SK-N-SH (cell line): ENCODE measurements at regions not wholly inside any gene's neighbourhood (a gene's known extent, or its start where the extent isn't known, plus 50 kb on each side); places are given as distances from the start of the nearest gene placed in this dataset.

Experiments used
- CTCF ChIA-PET: fragments of 300-600, 350-600 bp; formaldehyde crosslinking; extraction: SDS; loops from one replicate; lab custom pipeline; 2021; lab: Yijun Ruan, JAX
- POLR2A ChIA-PET: fragments of 350-600 bp; sonication (Branson Sonifier 250); formaldehyde crosslinking; extraction: SDS; loops from one replicate; lab custom pipeline; 2020; ENCODE audit warnings: antibody characterized with exemption, inconsistent platforms; lab: Yijun Ruan, JAX
- DNase-seq: peaks from one replicate; pipeline ENCODE4 v3.0.0; 2012
- H2AFZ ChIP-seq: fragments of 200-600 bp; sonication (generic); 2 replicates; pipeline ENCODE4 v1.8.1; 2016; ENCODE audit warnings: antibody characterized with exemption, mild to moderate bottlenecking, low read depth
- H3F3A ChIP-seq: fragments of 200-600 bp; sonication (generic); replicated peaks from 2 replicates; pipeline ENCODE3; 2016; ENCODE audit warnings: antibody characterized with exemption, mild to moderate bottlenecking; ENCODE audit not compliant: insufficient read depth
- H3K27ac ChIP-seq, 2 experiments: fragments of 200-500 bp in 1 of 2; fragments of 200-600 bp in 1 of 2; sonication (Bioruptor generic) in 1 of 2; sonication (generic), shearing (Covaris generic) in 1 of 2; 2 replicates each; pipeline versions ENCODE4 v1.5.1 to v1.6.1; 2014 to 2016; ENCODE audit warnings: low read depth in 2 of 2, inconsistent platforms in 1 of 2, low read length in 1 of 2, mild to moderate bottlenecking in 1 of 2, mixed read lengths in 1 of 2
- H3K27me3 ChIP-seq: fragments of 200-600 bp; sonication (generic), shearing (Covaris generic); 2 replicates; pipeline ENCODE4 v1.6.1; 2016; ENCODE audit warnings: mixed run types; ENCODE audit not compliant: insufficient read depth
- H3K36me3 ChIP-seq, 2 experiments: fragments of 200-500 bp in 1 of 2; fragments of 200-600 bp in 1 of 2; sonication (Bioruptor generic) in 1 of 2; sonication (generic) in 1 of 2; replicated peaks in 1 of 2; 2 replicates each; pipeline versions ENCODE3 to v1.5.1; 2014 to 2016; ENCODE audit warnings: low read length in 1 of 2, mild to moderate bottlenecking in 1 of 2; ENCODE audit not compliant: insufficient read depth in 2 of 2, control insufficient read depth in 1 of 2
- H3K4me1 ChIP-seq, 2 experiments: fragments of 200-500 bp in 1 of 2; fragments of 200-600 bp in 1 of 2; sonication (Bioruptor generic) in 1 of 2; sonication (generic), shearing (Covaris generic) in 1 of 2; 2 replicates each; pipeline versions ENCODE4 v1.5.1 to v1.6.1; 2014 to 2016; ENCODE audit warnings: low read depth in 1 of 2, low read length in 1 of 2, mixed run types in 1 of 2; ENCODE audit not compliant: insufficient read depth in 2 of 2, control insufficient read depth in 1 of 2
- H3K4me2 ChIP-seq: fragments of 200-600 bp; sonication (generic), shearing (Covaris generic); 2 replicates; pipeline ENCODE4 v1.6.1; 2017; ENCODE audit warnings: mixed run types
- H3K4me3 ChIP-seq, 2 experiments: fragments of 200-500 bp in 1 of 2; fragments of 200-600 bp in 1 of 2; sonication (Bioruptor generic) in 1 of 2; sonication (generic), shearing (Covaris generic) in 1 of 2; 2 replicates each; pipeline versions ENCODE4 v1.5.1 to v1.8.1; 2014 to 2016; ENCODE audit warnings: low read depth in 2 of 2, inconsistent platforms in 1 of 2, low read length in 1 of 2, mild to moderate bottlenecking in 1 of 2, mixed read lengths in 1 of 2, moderate library complexity in 1 of 2
- H3K79me2 ChIP-seq: fragments of 200-600 bp; sonication (generic); 2 replicates; pipeline ENCODE4 v1.8.1; 2017; ENCODE audit warnings: mild to moderate bottlenecking; ENCODE audit not compliant: insufficient read depth
- H3K9ac ChIP-seq: fragments of 200-600 bp; sonication (generic); 2 replicates; pipeline ENCODE4 v1.6.1; 2017; ENCODE audit warnings: mixed run types
- H3K9me2 ChIP-seq: fragments of 200-600 bp; sonication (generic); 2 replicates; pipeline ENCODE4 v1.6.1; 2017; ENCODE audit warnings: mixed run types
- H3K9me3 ChIP-seq: fragments of 200-600 bp; sonication (generic); 2 replicates; pipeline ENCODE4 v1.6.1; 2017; ENCODE audit warnings: mixed run types, mild to moderate bottlenecking, moderate library complexity
- H4K20me1 ChIP-seq: fragments of 200-600 bp; sonication (generic); 2 replicates; pipeline ENCODE4 v1.6.1; 2017; ENCODE audit warnings: mild to moderate bottlenecking, mixed run types; ENCODE audit not compliant: insufficient read depth
- ELF1 ChIP-seq: IDR thresholded peaks from 2 replicates; pipeline ENCODE4 v1.4.0; 2012
- EP300 ChIP-seq, 2 experiments: IDR thresholded peaks; 2 replicates each; pipeline versions ENCODE4 v1.4.0 to v1.6.1; 2012; ENCODE audit warnings: borderline replicate concordance in 1 of 2, low read depth in 1 of 2, low read length in 1 of 2
- EZH2phosphoT487 ChIP-seq: fragments of 200-600 bp; sonication (generic); IDR thresholded peaks from 2 replicates; pipeline ENCODE4 v1.6.1; 2017; ENCODE audit warnings: low read depth, mixed run types, mild to moderate bottlenecking, antibody characterized with exemption, moderate library complexity, borderline replicate concordance
- FOXM1 ChIP-seq: IDR thresholded peaks from 2 replicates; pipeline ENCODE4 v1.4.0; 2012; ENCODE audit warnings: low read depth, mild to moderate bottlenecking
- GATA2 ChIP-seq: sonication (generic); formaldehyde crosslinking; IDR thresholded peaks from 2 replicates; pipeline ENCODE4 v1.5.0; 2020; ENCODE audit warnings: mild to moderate bottlenecking, missing genetic modification reagents
- JUND ChIP-seq: IDR thresholded peaks from 2 replicates; pipeline ENCODE4 v1.4.0; 2012
- MXI1 ChIP-seq: IDR thresholded peaks from 2 replicates; pipeline ENCODE4 v1.6.1; 2012; ENCODE audit warnings: mild to moderate bottlenecking, low read depth, low read length, improper control_type of control experiment
- POLR2AphosphoS5 ChIP-seq: IDR thresholded peaks from 2 replicates; pipeline ENCODE4 v1.6.1; 2012; ENCODE audit warnings: low read depth, low read length
- RCOR1 ChIP-seq: fragments of 150-350 bp; IDR thresholded peaks from 2 replicates; pipeline ENCODE4 v1.6.1; 2017; ENCODE audit warnings: antibody characterized with exemption, low read length
- RFX5 ChIP-seq: IDR thresholded peaks from 2 replicates; pipeline ENCODE4 v1.6.1; 2012; ENCODE audit warnings: mild to moderate bottlenecking, improper control_type of control experiment, low read length
- SMC3 ChIP-seq: IDR thresholded peaks from 2 replicates; pipeline ENCODE4 v1.6.1; 2012; ENCODE audit warnings: low read depth, low read length, improper control_type of control experiment
- TCF12 ChIP-seq: IDR thresholded peaks from 2 replicates; pipeline ENCODE4 v1.4.0; 2012
- WGBS: methylation state at CpG from one replicate; pipeline ENCODE4 v1.1.6; 2017; ENCODE audit warnings: low lambda C conversion rate; 5-methylcytosine and 5-hydroxymethylcytosine counted together
- TF ChIP-seq, protein P1 (sequence below): fragments of 150-350 bp; IDR thresholded peaks from 2 replicates; pipeline ENCODE4 v1.6.1; 2017; ENCODE audit warnings: antibody characterized with exemption, low read length, low read depth, borderline replicate concordance
- TF ChIP-seq, protein P2 (sequence below): IDR thresholded peaks from 2 replicates; pipeline ENCODE4 v1.6.1; 2012; ENCODE audit warnings: mild to moderate bottlenecking, low read depth, low read length, moderate library complexity
- TF ChIP-seq, protein P3 (sequence below): IDR thresholded peaks from 2 replicates; pipeline ENCODE4 v1.4.0; 2012; ENCODE audit warnings: low read depth, borderline replicate concordance
- TF ChIP-seq, protein P4 (sequence below): fragments of 150-350 bp; IDR thresholded peaks from 2 replicates; pipeline ENCODE4 v1.6.1; 2016; ENCODE audit warnings: mild to moderate bottlenecking, low read depth, low read length

DNA sequence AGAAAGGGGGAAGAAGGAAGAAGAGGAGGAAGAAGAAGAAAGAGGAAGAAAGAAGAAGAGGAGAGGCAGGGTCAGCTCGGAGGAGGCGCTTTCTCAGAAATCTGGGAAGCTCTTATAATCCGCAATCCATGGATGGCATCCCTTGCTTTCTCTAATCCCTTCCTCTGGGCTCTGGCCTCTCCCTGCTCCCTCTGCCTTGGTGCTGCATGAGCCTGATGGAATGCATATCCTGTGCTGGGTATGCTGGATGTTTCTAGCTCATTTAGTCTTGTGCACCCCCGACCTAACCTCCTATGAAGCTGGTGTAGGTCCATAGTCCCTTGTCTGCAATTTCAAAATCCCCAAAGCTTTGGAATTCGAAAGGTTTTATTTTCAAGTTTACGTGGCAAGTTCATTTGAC, 94.2 kb upstream of the MYL2 start:
- Histone ChIP-seq H3F3A (no peaks in the 10 kb centered on the region), H3K9me3 (no peaks in the 10 kb centered on the region), H3K4me2 (no peak overlapping the region), H2AFZ (no peak overlapping the region), H3K27me3 (no peaks in the 10 kb centered on the region; the same call in 1 of the 2 replicates), H3K4me3 (no peak overlapping the region), H4K20me1 (no peaks in the 10 kb centered on the region), H3K9ac (no peak overlapping the region), H3K9me2 (no peaks in the 10 kb centered on the region), H3K4me1 (no peaks in the 10 kb centered on the region), H3K27ac (no peak overlapping the region), H3K36me3 (no peaks in the 10 kb centered on the region), H3K79me2 (no peaks in the 10 kb centered on the region)
- 40% methylated on average over 6 of the region's 6 CpGs for WGBS
- DNase-seq = no peak
- POLR2A ChIA-PET = no interaction called here
- TF ChIP-seq POLR2AphosphoS5 (no peak), JUND (no peak), RFX5 (no peak), EP300 (IDR thresholded peaks at IDR 0.05; ENCODE audit: borderline replicate concordance in 1 of 2, low read depth in 1 of 2, low read length in 1 of 2) (no peak), MXI1 (no peak), EZH2phosphoT487 (no peak), SMC3 (no peak), ELF1 (no peak), RCOR1 (no peak), TCF12 (no peak), FOXM1 (no peak), GATA2 (CRISPR knock-in tag) (no peak)
- TF ChIP-seq, protein P1, sequence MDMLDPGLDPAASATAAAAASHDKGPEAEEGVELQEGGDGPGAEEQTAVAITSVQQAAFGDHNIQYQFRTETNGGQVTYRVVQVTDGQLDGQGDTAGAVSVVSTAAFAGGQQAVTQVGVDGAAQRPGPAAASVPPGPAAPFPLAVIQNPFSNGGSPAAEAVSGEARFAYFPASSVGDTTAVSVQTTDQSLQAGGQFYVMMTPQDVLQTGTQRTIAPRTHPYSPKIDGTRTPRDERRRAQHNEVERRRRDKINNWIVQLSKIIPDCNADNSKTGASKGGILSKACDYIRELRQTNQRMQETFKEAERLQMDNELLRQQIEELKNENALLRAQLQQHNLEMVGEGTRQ = no peak
- TF ChIP-seq, protein P2, sequence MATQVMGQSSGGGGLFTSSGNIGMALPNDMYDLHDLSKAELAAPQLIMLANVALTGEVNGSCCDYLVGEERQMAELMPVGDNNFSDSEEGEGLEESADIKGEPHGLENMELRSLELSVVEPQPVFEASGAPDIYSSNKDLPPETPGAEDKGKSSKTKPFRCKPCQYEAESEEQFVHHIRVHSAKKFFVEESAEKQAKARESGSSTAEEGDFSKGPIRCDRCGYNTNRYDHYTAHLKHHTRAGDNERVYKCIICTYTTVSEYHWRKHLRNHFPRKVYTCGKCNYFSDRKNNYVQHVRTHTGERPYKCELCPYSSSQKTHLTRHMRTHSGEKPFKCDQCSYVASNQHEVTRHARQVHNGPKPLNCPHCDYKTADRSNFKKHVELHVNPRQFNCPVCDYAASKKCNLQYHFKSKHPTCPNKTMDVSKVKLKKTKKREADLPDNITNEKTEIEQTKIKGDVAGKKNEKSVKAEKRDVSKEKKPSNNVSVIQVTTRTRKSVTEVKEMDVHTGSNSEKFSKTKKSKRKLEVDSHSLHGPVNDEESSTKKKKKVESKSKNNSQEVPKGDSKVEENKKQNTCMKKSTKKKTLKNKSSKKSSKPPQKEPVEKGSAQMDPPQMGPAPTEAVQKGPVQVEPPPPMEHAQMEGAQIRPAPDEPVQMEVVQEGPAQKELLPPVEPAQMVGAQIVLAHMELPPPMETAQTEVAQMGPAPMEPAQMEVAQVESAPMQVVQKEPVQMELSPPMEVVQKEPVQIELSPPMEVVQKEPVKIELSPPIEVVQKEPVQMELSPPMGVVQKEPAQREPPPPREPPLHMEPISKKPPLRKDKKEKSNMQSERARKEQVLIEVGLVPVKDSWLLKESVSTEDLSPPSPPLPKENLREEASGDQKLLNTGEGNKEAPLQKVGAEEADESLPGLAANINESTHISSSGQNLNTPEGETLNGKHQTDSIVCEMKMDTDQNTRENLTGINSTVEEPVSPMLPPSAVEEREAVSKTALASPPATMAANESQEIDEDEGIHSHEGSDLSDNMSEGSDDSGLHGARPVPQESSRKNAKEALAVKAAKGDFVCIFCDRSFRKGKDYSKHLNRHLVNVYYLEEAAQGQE = no peak
- CTCF ChIA-PET = interaction anchor here (0.7 to 1.5 kb wide), 3 partner anchors 9 to 284 kb away, joined by 3 to 4 read pairs (median 3); no protein-coding TSS in a partner anchor

DNA sequence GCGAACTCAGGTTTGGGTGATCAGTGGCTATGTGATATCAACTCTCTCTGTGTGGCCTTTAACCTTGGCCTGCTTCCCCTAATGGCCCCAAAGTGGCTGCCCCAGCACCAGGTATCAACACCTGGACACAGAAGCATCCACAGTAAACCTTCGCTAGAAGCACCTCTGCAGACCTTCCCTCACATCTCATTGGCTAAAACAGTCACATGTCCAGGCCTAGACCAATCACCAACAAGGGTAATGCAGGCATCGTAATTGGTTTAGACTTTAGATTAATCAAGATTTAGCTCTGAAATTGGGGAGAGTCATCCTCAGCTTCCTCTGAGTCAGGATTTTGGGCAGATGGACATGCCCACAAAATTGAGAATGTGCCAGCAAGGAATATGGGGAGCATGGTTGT, 92.5 kb upstream of the MYL2 start:
- CTCF ChIA-PET = interaction anchor here (1.1 to 1.2 kb wide), 2 partner anchors 11 to 300 kb away, joined by 3 to 5 read pairs; no protein-coding TSS in a partner anchor
- POLR2A ChIA-PET = no interaction called here
- WGBS = 41% methylated on average over 3 of the region's 3 CpGs

More for the DNA sequence above, 92.5 kb upstream of the MYL2 start:
- H3K79me2 ChIP-seq = no peaks in the 10 kb centered on the region
- H3K4me3 ChIP-seq = no peak overlapping the region
- no peaks in the 10 kb centered on the region for H3K4me1 ChIP-seq
- no peak overlapping the region for H3K9ac ChIP-seq
- H3K9me3 ChIP-seq = no peaks in the 10 kb centered on the region
- no peaks in the 10 kb centered on the region; the same call in 1 of the 2 replicates for H3K27me3 ChIP-seq
- no peaks in the 10 kb centered on the region for H3K9me2 ChIP-seq
- no peak overlapping the region for H2AFZ ChIP-seq
- H3K36me3 ChIP-seq = no peaks in the 10 kb centered on the region
- H3F3A ChIP-seq = no peaks in the 10 kb centered on the region
- H3K4me2 ChIP-seq = no peak overlapping the region
- no peak for DNase-seq
- TF ChIP-seq, protein P1 = no peak
- no peak for TF ChIP-seq FOXM1
- TF ChIP-seq, protein P3, sequence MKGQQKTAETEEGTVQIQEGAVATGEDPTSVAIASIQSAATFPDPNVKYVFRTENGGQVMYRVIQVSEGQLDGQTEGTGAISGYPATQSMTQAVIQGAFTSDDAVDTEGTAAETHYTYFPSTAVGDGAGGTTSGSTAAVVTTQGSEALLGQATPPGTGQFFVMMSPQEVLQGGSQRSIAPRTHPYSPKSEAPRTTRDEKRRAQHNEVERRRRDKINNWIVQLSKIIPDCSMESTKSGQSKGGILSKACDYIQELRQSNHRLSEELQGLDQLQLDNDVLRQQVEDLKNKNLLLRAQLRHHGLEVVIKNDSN = no peak
- TF ChIP-seq, protein P4, sequence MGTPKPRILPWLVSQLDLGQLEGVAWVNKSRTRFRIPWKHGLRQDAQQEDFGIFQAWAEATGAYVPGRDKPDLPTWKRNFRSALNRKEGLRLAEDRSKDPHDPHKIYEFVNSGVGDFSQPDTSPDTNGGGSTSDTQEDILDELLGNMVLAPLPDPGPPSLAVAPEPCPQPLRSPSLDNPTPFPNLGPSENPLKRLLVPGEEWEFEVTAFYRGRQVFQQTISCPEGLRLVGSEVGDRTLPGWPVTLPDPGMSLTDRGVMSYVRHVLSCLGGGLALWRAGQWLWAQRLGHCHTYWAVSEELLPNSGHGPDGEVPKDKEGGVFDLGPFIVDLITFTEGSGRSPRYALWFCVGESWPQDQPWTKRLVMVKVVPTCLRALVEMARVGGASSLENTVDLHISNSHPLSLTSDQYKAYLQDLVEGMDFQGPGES = no peak
- no peak for TF ChIP-seq GATA2 (CRISPR knock-in tag)
- TF ChIP-seq, all 33 proteins: peak for 0
- H3K27ac ChIP-seq = no peak overlapping the region
- no peaks in the 10 kb centered on the region for H4K20me1 ChIP-seq
